ENCODE measurements at regions not wholly inside any gene's neighbourhood (a gene's known extent, or its start where the extent isn't known, plus 50 kb on each side); places are given as distances from the start of the nearest gene placed in this dataset.

GRCh38 chr16:6019490-6019991 lies 921.9 kb upstream of the EEF2KMT start:
- no peak for TF ChIP-seq POLR2AphosphoS5 (IDR thresholded peaks at IDR 0.05; ENCODE audit: borderline replicate concordance, low read depth, low read length)
- no peak for TF ChIP-seq EZH2 (IDR thresholded peaks at IDR 0.05)
- no peak for TF ChIP-seq FOXP2 (optimal IDR thresholded peaks at IDR 0.05; ENCODE audit: control extremely low read depth, extremely low read length, insufficient read depth)

All from SK-N-MC (cell line).